ENCODE measurements at regions not wholly inside any gene's neighbourhood (a gene's known extent, or its start where the extent isn't known, plus 50 kb on each side); places are given as distances from the start of the nearest gene placed in this dataset.

- no peak for TF ChIP-seq CTCF (IDR thresholded peaks at IDR 0.05; ENCODE audit: low read depth, low read length, missing input control)
- no peak for TF ChIP-seq ZBTB33 (IDR thresholded peaks at IDR 0.05)
- TF ChIP-seq JUND (IDR thresholded peaks at IDR 0.05), result no peak
- no peak for TF ChIP-seq GABPA (IDR thresholded peaks at IDR 0.05 in 1 of 2, conservative IDR thresholded peaks at IDR 0.05 in 1 of 2)
- no peak for TF ChIP-seq EGR1 (IDR thresholded peaks at IDR 0.05; ENCODE audit: low read depth in 2 of 2)
- TF ChIP-seq SP1 (IDR thresholded peaks at IDR 0.05), result no peak
- TF ChIP-seq RXRA (IDR thresholded peaks at IDR 0.05), result no peak
- no peak for TF ChIP-seq REST (IDR thresholded peaks at IDR 0.05)
- no peak for TF ChIP-seq FOXA1 (IDR thresholded peaks at IDR 0.05)
- TF ChIP-seq MAX (IDR thresholded peaks at IDR 0.05), result no peak
- TF ChIP-seq YY1 (IDR thresholded peaks at IDR 0.05), result no peak
These were observed 144.3 kb upstream of the WWC1 start for GRCh38 chr5:168147106-168147505.

Data from liver (tissue), 3 donors.